Psoas muscle (tissue), 7 donors: ENCODE measurements at regions not wholly inside any gene's neighbourhood (a gene's known extent, or its start where the extent isn't known, plus 50 kb on each side); places are given as distances from the start of the nearest gene placed in this dataset.
"Not testable (repeated sequence)": the region's sequence is repeated elsewhere in the genome, so short reads cannot be mapped to it uniquely, and the experiment has no call there.

Experiments
- ATAC-seq, 4 donors: fragments of 200-7000 bp; cut with Tn5 transposase; one replicate each; pipeline ENCODE4 v1.9.1; 2020; ENCODE audit warnings: moderate library complexity in 3 of 4, mild to moderate bottlenecking in 2 of 4
- DNase-seq, 2 donors: peaks; one replicate each; pipeline ENCODE4 v3.0.0-alpha.2; 2020
- H3K27ac ChIP-seq: fragments of 200-600 bp; one replicate; pipeline ENCODE4 v1.8.0; 2022
- H3K27me3 ChIP-seq, 3 donors: fragments of 200-600 bp in 1 of 3; one replicate each; pipeline versions ENCODE4 v1.6.1 to v1.8.0; 2013 to 2022; ENCODE audit warnings: low read length in 2 of 3, mild to moderate bottlenecking in 2 of 3, moderate library complexity in 1 of 3; ENCODE audit not compliant: insufficient read depth in 3 of 3
- H3K36me3 ChIP-seq, 2 donors: fragments of 200-600 bp in 1 of 2; one replicate each; pipeline versions ENCODE4 v1.6.1 to v1.8.0; 2013 to 2022; ENCODE audit warnings: low read depth in 1 of 2, mild to moderate bottlenecking in 1 of 2, moderate library complexity in 1 of 2; ENCODE audit not compliant: insufficient read depth in 1 of 2
- H3K4me1 ChIP-seq: fragments of 200-600 bp; one replicate; pipeline ENCODE4 v1.8.0; 2022
- H3K4me3 ChIP-seq: fragments of 200-600 bp; one replicate; pipeline ENCODE4 v1.8.0; 2022; ENCODE audit warnings: mild to moderate bottlenecking
- H3K9me3 ChIP-seq: fragments of 200-600 bp; one replicate; pipeline ENCODE4 v1.8.0; 2022
- WGBS, 3 donors: extraction: QIAGEN DNeasy Blood & Tissue Kit; methylation state at CpG; one replicate each; pipeline versions ENCODE4 v1.1.6 to v1.1.7; 2013; 5-methylcytosine and 5-hydroxymethylcytosine counted together
- intact Hi-C, 2 donors: fragments of 100-400 bp; cut with DNase I; formaldehyde crosslinking; loops; one replicate each; pipeline versions ENCODE4 v1.11.0 to v1.14.2; 2022
- TF ChIP-seq, protein P1 (sequence below): fragments of 200-600 bp; IDR thresholded peaks from one replicate; pipeline ENCODE4 v1.8.0; 2022; ENCODE audit warnings: antibody characterized with exemption
- donor health status: healthy with polysubstance abuse.
- donor health status: DM: no; HTN: no; CAD: no; lungs with moderate emphysema.
- donor health status: Bipolar disorder and iron deficiency.
- donor health status: healthy.
- donor health status: DM: yes; HTN: yes; CAD: no.
- donor health status: DM: no; HTN: no; CAD: no.
- donor health status: DM: yes; HTN: yes; CAD: no.

DNA sequence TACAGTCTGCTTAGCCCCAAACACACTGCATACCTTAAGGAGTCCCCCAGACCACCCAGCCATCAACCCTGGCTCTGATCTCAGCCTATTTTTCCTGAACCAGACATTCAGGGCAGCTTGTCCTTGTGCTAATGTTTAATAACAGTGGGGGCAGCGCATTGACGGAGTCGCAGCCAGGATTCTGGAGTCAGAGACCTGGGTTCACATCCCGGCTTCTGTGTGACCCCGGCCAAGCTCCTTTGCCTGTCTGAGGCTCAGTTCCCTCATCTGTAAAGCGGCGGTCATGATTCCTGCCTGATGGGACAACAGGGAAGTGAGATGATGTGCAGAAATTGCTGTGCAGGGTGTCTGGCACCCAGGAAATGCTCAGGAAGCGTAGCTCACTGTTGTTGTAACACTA lies 63.1 kb downstream of the MATN1 start:
- Histone ChIP-seq H3K36me3 (no peaks in the 10 kb centered on the region), H3K27me3 (peaks cover 0 to 9% (median 4%) of the 10 kb centered on the region in 3 donors), H3K9me3 (no peaks in the 10 kb centered on the region), H3K27ac (no peak overlapping the region), H3K4me1 (peaks cover 3% of the 10 kb centered on the region), H3K4me3 (no peak overlapping the region)
- 77 to 91% (median 82%) methylated on average over 8 of the region's 8 CpGs for WGBS, 3 donors
- TF ChIP-seq, protein P1, sequence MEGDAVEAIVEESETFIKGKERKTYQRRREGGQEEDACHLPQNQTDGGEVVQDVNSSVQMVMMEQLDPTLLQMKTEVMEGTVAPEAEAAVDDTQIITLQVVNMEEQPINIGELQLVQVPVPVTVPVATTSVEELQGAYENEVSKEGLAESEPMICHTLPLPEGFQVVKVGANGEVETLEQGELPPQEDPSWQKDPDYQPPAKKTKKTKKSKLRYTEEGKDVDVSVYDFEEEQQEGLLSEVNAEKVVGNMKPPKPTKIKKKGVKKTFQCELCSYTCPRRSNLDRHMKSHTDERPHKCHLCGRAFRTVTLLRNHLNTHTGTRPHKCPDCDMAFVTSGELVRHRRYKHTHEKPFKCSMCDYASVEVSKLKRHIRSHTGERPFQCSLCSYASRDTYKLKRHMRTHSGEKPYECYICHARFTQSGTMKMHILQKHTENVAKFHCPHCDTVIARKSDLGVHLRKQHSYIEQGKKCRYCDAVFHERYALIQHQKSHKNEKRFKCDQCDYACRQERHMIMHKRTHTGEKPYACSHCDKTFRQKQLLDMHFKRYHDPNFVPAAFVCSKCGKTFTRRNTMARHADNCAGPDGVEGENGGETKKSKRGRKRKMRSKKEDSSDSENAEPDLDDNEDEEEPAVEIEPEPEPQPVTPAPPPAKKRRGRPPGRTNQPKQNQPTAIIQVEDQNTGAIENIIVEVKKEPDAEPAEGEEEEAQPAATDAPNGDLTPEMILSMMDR = no peak
- intact Hi-C loops = no loop called here
- ATAC-seq (no peak), DNase-seq (no peak)

DNA sequence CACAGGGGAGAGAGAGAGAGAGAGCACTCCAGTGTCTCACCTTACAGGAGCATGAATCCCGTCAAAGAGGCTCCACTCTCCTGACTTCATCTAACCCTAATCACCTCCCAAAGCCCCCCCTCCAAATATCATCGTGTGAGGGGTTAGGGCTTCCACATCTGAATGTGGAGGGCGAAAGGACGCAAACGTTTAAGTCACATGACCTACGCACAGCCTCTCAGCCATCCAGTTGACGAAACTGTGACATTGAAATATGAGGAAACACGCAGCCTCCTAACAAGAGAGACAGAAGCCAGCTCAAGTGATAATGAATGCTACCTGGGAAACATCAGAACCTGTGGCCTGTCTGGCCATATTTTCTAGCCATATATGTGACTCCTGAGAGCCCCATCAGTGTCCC lies 63.7 kb downstream of the MATN1 start:
- no peaks in the 10 kb centered on the region for H3K36me3 ChIP-seq
- no peak overlapping the region for H3K27ac ChIP-seq
- peaks cover 3% of the 10 kb centered on the region for H3K4me1 ChIP-seq
- intact Hi-C loops = no loop called here
- TF ChIP-seq, protein P1 = no peak
- peaks cover 0 to 9% (median 4%) of the 10 kb centered on the region in 3 donors for H3K27me3 ChIP-seq
- no peaks in the 10 kb centered on the region for H3K9me3 ChIP-seq
- DNase-seq = no peak
- ATAC-seq = no peak
- 76 to 79% (median 76%) methylated on average over 8 of the region's 8 CpGs for WGBS, 3 donors
- no peak overlapping the region for H3K4me3 ChIP-seq

DNA sequence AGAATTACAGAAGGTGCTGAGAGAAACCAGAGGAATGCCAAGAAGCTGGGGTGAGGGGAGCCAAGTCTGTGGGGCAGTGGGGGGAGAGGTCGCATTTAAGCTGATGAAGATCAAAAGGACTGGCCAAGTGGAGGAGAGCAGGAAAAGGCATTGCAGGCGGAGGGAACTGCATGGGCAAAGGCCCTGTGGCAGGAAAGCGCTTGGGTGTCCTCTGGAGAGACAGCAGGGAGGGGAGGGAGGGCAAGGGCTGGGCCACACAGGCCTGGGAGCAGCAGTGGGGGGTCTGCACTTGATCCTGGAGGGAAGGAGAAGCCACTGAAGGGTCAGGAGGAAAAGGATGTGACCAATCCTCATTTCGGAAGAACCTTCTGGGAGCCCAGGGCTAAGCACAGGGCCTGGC lies 65.0 kb downstream of the MATN1 start:
- H3K27ac ChIP-seq, H3K4me1 ChIP-seq, H3K9me3 ChIP-seq, H3K4me3 ChIP-seq, H3K36me3 ChIP-seq, H3K27me3 ChIP-seq, intact Hi-C loops, DNase-seq, ATAC-seq: not testable (repeated sequence)
- 88 to 98% (median 89%) methylated on average over 4 of the region's 4 CpGs for WGBS, 3 donors

DNA sequence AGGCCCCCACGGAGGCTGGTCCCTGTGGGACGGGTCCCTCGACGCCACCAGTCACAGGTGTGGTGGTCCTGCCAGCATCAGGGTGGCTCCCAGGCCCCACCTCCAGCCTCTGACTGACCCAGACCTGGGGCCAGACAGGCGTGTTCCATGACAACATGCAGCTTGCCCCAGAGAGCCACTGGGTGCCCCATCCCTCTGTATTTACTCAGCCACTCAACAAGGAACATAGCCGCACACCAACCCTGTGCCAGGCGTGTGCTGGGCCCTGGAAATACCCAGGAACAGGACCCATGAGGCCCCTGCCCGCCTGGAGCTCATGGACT lies 65.4 kb downstream of the MATN1 start:
- TF ChIP-seq, protein P1 = no peak
- Histone ChIP-seq H3K4me3 (no peak overlapping the region), H3K36me3 (no peaks in the 10 kb centered on the region), H3K4me1 (no peaks in the 10 kb centered on the region), H3K27me3 (peaks cover 0 to 7% (median 4%) of the 10 kb centered on the region in 3 donors), H3K9me3 (no peaks in the 10 kb centered on the region), H3K27ac (no peak overlapping the region)
- intact Hi-C loops = no loop called here
- DNase-seq (no peak), ATAC-seq (no peak)
- WGBS, 3 donors = 86 to 91% (median 88%) methylated on average over 8 of the region's 8 CpGs

DNA sequence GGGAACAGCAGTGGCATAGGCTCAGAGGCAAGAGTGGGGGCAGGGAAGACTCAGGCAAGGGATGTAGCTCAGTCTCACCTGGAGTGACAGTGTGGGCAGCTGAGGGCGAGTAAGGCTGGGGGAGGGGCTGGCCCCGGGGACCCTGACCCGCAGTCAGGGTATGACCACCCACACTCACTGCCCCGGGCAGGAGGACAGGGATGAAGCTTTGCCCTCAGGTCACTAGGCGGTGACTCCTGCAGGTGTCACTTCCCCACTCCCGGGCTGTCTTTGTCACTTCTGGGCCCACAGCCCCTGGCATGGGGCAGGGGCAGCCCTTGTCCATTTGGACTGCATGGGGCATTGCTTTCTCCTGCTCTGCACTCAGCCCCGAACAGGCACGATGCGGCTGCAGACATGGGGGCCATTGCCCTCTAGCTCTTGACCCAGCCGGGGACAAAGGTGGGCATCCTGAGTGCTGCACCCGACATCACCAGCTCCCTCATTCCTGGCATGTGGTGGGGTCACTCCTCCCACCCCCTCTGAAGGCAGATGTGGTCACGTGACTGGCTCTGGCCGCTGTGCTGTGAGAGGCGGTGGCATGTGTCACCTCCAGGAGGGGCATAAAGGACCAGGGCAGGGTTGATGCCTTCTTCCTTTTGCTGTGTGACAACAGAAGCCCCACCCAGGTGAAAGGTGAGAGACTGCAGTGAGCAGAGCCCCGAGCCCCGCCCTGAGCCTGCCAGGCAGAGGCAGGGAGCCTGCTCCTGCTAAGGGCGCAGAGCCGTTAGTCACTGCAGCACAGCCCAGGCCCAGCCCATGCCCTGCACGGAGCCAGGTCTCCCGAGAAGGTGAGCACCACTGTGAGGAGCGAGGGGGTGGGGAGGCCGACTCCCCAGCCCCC lies 66.0 kb downstream of the MATN1 start:
- intact Hi-C loops = no loop called here
- ATAC-seq (no peak), DNase-seq (no peak)
- H3K27me3 ChIP-seq = peaks cover 0 to 4% (median 2%) of the 10 kb centered on the region in 3 donors
- WGBS, 3 donors = 65 to 72% (median 71%) methylated on average over 20 to 22 of the region's 22 CpGs
- H3K4me1 ChIP-seq = no peaks in the 10 kb centered on the region
- H3K9me3 ChIP-seq = no peaks in the 10 kb centered on the region
- TF ChIP-seq, protein P1 = no peak
- no peak overlapping the region for H3K27ac ChIP-seq
- H3K36me3 ChIP-seq = no peaks in the 10 kb centered on the region
- H3K4me3 ChIP-seq = no peak overlapping the region
